ENCODE measurements at regions not wholly inside any gene's neighbourhood (a gene's known extent, or its start where the extent isn't known, plus 50 kb on each side); places are given as distances from the start of the nearest gene placed in this dataset.

DNA sequence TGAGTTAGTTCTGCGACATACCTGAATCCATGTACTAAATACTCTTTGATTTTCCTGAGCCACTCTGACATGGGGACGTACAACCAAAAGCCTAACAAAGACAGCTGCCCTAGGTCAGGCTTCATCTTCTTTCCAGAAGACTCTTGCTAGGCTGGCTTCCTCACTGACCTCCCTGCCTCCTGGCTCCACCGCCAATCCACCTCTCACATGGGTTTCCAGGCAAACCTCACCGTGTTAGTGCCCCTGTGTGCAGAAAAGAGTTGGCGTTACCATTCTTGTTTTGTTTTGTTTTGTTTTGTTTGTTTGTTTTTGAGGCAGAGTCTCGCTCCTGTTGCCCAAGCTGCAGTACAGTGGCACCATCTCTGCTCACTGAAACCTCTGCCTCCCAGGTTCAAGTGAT is 135.3 kb downstream of the WSCD1 start:
- TF ChIP-seq CREB5 (CRISPR knock-in tag; IDR thresholded peaks at IDR 0.05; ENCODE audit: low read depth) = no peak

DNA sequence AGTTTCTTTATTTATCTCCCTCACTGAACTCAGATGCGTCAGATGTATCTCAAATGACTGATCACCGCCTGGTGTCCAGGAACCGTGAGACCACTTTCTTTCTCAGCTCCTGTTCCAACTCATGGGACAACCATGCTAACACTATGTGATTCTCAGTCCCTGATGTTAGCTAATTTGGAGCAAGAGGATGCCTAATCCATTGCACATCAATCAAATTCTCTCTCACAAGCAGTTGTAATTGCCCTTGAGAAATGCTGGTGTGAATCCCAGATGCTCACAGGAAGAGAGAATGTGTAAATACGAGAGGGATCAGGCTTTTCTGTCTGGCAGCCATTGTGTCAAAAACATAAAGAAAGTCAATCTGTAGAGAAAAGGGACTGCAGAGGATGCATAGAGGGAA is 134.9 kb downstream of the WSCD1 start:
- ATAC-seq = no peak
- no peak for TF ChIP-seq ARNTL (CRISPR knock-in tag; IDR thresholded peaks at IDR 0.05; ENCODE audit: borderline replicate concordance, low read depth)
- TF ChIP-seq, protein P1, sequence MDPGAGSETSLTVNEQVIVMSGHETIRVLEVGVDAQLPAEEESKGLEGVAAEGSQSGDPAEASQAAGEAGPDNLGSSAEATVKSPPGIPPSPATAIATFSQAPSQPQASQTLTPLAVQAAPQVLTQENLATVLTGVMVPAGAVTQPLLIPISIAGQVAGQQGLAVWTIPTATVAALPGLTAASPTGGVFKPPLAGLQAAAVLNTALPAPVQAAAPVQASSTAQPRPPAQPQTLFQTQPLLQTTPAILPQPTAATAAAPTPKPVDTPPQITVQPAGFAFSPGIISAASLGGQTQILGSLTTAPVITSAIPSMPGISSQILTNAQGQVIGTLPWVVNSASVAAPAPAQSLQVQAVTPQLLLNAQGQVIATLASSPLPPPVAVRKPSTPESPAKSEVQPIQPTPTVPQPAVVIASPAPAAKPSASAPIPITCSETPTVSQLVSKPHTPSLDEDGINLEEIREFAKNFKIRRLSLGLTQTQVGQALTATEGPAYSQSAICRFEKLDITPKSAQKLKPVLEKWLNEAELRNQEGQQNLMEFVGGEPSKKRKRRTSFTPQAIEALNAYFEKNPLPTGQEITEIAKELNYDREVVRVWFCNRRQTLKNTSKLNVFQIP (CRISPR knock-in tag; IDR thresholded peaks at IDR 0.05; ENCODE audit: borderline replicate concordance, low read depth) = no peak
- no peak for TF ChIP-seq ESRRG (CRISPR knock-in tag; IDR thresholded peaks at IDR 0.05)

More for the DNA sequence above, 135.3 kb downstream of the WSCD1 start:
- no peak for ATAC-seq

GRCh38 chr17:6204203-6204722 is 134.1 kb downstream of the WSCD1 start:
- ATAC-seq = no peak
- TF ChIP-seq, protein P1 (CRISPR knock-in tag; IDR thresholded peaks at IDR 0.05; ENCODE audit: borderline replicate concordance, low read depth) = no peak
- TF ChIP-seq CSRNP3 (CRISPR knock-in tag; IDR thresholded peaks at IDR 0.05) (no peak), TCF4 (CRISPR knock-in tag; IDR thresholded peaks at IDR 0.05; ENCODE audit: borderline replicate concordance) (no peak), RARB (CRISPR knock-in tag; IDR thresholded peaks at IDR 0.05) (no peak), ESRRG (CRISPR knock-in tag; IDR thresholded peaks at IDR 0.05) (no peak), ZNF8 (CRISPR knock-in tag; IDR thresholded peaks at IDR 0.05) (no peak)

GRCh38 chr17:6196355-6196754 is 126.2 kb downstream of the WSCD1 start:
- TF ChIP-seq CSRNP3 (CRISPR knock-in tag; IDR thresholded peaks at IDR 0.05) (no peak), ZNF8 (CRISPR knock-in tag; IDR thresholded peaks at IDR 0.05) (no peak), ARNTL (CRISPR knock-in tag; IDR thresholded peaks at IDR 0.05; ENCODE audit: borderline replicate concordance, low read depth) (no peak), GLIS3 (CRISPR knock-in tag; IDR thresholded peaks at IDR 0.05) (no peak), ZC3H10 (CRISPR knock-in tag; IDR thresholded peaks at IDR 0.05) (no peak), PPARA (CRISPR knock-in tag; IDR thresholded peaks at IDR 0.05; ENCODE audit: borderline replicate concordance) (no peak), ZFP3 (CRISPR knock-in tag; IDR thresholded peaks at IDR 0.05) (no peak), TCF4 (CRISPR knock-in tag; IDR thresholded peaks at IDR 0.05; ENCODE audit: borderline replicate concordance) (no peak), ZNF70 (CRISPR knock-in tag; IDR thresholded peaks at IDR 0.05) (no peak)
- TF ChIP-seq, protein P2, sequence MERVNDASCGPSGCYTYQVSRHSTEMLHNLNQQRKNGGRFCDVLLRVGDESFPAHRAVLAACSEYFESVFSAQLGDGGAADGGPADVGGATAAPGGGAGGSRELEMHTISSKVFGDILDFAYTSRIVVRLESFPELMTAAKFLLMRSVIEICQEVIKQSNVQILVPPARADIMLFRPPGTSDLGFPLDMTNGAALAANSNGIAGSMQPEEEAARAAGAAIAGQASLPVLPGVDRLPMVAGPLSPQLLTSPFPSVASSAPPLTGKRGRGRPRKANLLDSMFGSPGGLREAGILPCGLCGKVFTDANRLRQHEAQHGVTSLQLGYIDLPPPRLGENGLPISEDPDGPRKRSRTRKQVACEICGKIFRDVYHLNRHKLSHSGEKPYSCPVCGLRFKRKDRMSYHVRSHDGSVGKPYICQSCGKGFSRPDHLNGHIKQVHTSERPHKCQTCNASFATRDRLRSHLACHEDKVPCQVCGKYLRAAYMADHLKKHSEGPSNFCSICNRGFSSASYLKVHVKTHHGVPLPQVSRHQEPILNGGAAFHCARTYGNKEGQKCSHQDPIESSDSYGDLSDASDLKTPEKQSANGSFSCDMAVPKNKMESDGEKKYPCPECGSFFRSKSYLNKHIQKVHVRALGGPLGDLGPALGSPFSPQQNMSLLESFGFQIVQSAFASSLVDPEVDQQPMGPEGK (CRISPR knock-in tag; IDR thresholded peaks at IDR 0.05; ENCODE audit: borderline replicate concordance) = no peak

GRCh38 chr17:6195123-6195522 is 124.9 kb downstream of the WSCD1 start:
- no peak for ATAC-seq
- TF ChIP-seq CSDC2 (CRISPR knock-in tag; IDR thresholded peaks at IDR 0.05) = no peak
- no peak for TF ChIP-seq ZC3H10 (CRISPR knock-in tag; IDR thresholded peaks at IDR 0.05)
- no peak for TF ChIP-seq OSR1 (CRISPR knock-in tag; IDR thresholded peaks at IDR 0.05)
- no peak for TF ChIP-seq BACH2 (CRISPR knock-in tag; IDR thresholded peaks at IDR 0.05; ENCODE audit: borderline replicate concordance)
- TF ChIP-seq, protein P2 (CRISPR knock-in tag; IDR thresholded peaks at IDR 0.05; ENCODE audit: borderline replicate concordance) = no peak
- no peak for TF ChIP-seq TOX (CRISPR knock-in tag; IDR thresholded peaks at IDR 0.05; ENCODE audit: borderline replicate concordance)
- TF ChIP-seq GLIS3 (CRISPR knock-in tag; IDR thresholded peaks at IDR 0.05) = no peak
- TF ChIP-seq TSHZ2 (CRISPR knock-in tag; IDR thresholded peaks at IDR 0.05) = no peak

More at GRCh38 chr17:6196355-6196754, 126.2 kb downstream of the WSCD1 start:
- no peak for ATAC-seq

Measured in SK-N-SH treated with all-trans-retinoic acid at 6 μM for 48 hours (cell line).